Naive B cell (primary cell): ENCODE measurements at regions not wholly inside any gene's neighbourhood (a gene's known extent, or its start where the extent isn't known, plus 50 kb on each side); places are given as distances from the start of the nearest gene placed in this dataset.

Experiments
- ATAC-seq, 2 donors: fragments of 150-1000 bp; cut with Tn5 transposase; 2 replicates each; pipeline ENCODE4 v1.10.0; 2021; ENCODE audit warnings: low read depth in 2 of 2, mild to moderate bottlenecking in 2 of 2, moderate library complexity in 2 of 2
- DNase-seq: peaks from one replicate; pipeline ENCODE4 v3.0.0; 2022
- H3K27ac Mint-ChIP-seq, 6 donors: one replicate each; pipeline ENCODE4 v1.8.0; 2020 to 2022; ENCODE audit warnings: mild to moderate bottlenecking in 6 of 6, mixed read lengths in 6 of 6, moderate library complexity in 5 of 6, inconsistent platforms in 2 of 6
- H3K27me3 Mint-ChIP-seq, 3 donors: one replicate each; pipeline ENCODE4 v1.8.0; 2021 to 2022; ENCODE audit warnings: mixed read lengths in 3 of 3, mild to moderate bottlenecking in 1 of 3
- H3K36me3 Mint-ChIP-seq, 2 donors: one replicate each; pipeline ENCODE4 v1.8.0; 2020 to 2022; ENCODE audit warnings: mixed read lengths in 2 of 2, inconsistent platforms in 1 of 2, mild to moderate bottlenecking in 1 of 2
- H3K4me1 Mint-ChIP-seq, 3 donors: one replicate each; pipeline ENCODE4 v1.8.0; 2020 to 2022; ENCODE audit warnings: mixed read lengths in 3 of 3, inconsistent platforms in 1 of 3, mild to moderate bottlenecking in 1 of 3, moderate library complexity in 1 of 3
- H3K4me3 Mint-ChIP-seq, 8 donors: one replicate each; pipeline ENCODE4 v1.8.0; 2020 to 2022; ENCODE audit warnings: mild to moderate bottlenecking in 8 of 8, mixed read lengths in 8 of 8, moderate library complexity in 8 of 8, inconsistent platforms in 2 of 8
- H3K9me3 Mint-ChIP-seq, 7 donors: one replicate each; pipeline ENCODE4 v1.8.0; 2020 to 2022; ENCODE audit warnings: mixed read lengths in 7 of 7, mild to moderate bottlenecking in 5 of 7, inconsistent platforms in 2 of 7, moderate library complexity in 1 of 7

DNA sequence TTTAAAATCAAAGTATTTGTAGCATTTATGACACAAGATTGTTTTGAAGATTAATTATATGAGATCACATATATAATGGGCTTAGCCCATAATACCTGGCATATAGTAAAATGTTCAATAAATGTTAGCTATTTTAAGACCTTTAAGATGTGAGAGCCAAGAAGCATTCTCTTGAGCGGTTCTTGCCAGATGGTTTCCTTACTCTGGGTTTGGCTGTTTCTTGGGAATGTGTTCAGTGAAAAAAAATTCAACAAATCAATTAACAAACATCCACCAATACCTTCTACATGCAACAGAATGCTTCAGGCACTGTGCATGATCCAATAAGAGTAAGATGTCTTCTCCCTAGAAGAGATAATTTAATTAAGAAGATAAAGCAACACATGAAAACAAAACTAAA is 230.4 kb downstream of the CMPK2 start:
- peaks cover 0 to under 1% (median 0%) of the 10 kb centered on the region in 3 donors for H3K4me1 Mint-ChIP-seq
- H3K9me3 Mint-ChIP-seq, result peaks cover 0 to 1% (median 0%) of the 10 kb centered on the region in 7 donors
- no peak overlapping the region for H3K4me3 Mint-ChIP-seq
- peaks cover 0 to 18% (median 6%) of the 10 kb centered on the region in 3 donors for H3K27me3 Mint-ChIP-seq
- no peak for ATAC-seq
- no peak overlapping the region for H3K27ac Mint-ChIP-seq
- no peak for DNase-seq
- peaks cover 0 to 3% of the 10 kb centered on the region in 2 donors for H3K36me3 Mint-ChIP-seq

- ATAC-seq (no peak), DNase-seq (no peak)
- Mint-ChIP-seq H3K36me3 (peaks cover 0 to 7% of the 10 kb centered on the region in 2 donors), H3K9me3 (peaks cover 0 to 4% (median 0%) of the 10 kb centered on the region in 7 donors), H3K4me3 (no peak overlapping the region), H3K4me1 (peaks cover 0 to 3% (median 0%) of the 10 kb centered on the region in 3 donors), H3K27ac (no peak overlapping the region), H3K27me3 (peaks cover 0 to 22% (median 12%) of the 10 kb centered on the region in 3 donors)
Measured at GRCh38 chr2:6637330-6637729, 228.4 kb downstream of the CMPK2 start.

DNA sequence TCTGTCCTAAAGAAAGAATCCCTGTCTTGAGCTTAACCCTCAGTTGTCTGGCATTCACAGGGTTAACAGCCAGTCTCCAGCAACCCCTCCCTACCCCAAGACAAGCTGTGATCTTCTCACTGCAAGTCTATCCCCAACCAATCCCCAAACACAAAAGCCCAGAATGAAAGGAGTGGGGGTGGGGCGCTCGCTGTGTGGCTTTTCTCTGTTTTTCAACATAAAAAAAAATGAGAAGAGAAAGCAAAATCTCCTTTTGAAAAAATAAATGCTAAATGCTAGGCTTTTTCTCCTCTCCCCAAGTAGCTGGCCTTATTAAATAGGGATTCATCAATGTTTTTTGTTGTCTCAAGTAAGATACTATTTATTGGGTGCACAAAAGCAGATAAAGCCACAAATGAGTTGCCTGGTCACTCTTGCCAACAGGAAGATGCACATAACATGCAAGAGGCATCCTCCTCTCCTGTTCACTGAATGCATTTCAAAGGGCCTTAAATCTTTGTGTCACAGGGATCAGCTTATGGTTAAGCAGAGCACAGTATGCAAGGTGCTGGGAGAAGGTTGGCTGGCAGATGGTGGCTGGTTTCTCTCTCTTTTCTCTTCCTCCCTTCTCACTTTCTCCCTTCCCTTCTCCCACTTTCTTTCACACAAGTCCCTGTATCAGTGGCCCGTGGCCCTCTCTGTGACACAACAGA is 225.6 kb downstream of the CMPK2 start:
- DNase-seq, result no peak
- ATAC-seq, result no peak
- H3K27ac Mint-ChIP-seq, result no peak overlapping the region
- peaks cover 0 to 3% (median 0%) of the 10 kb centered on the region in 3 donors for H3K4me1 Mint-ChIP-seq
- no peak overlapping the region for H3K4me3 Mint-ChIP-seq
- H3K9me3 Mint-ChIP-seq, result peaks cover 0 to 6% (median 0%) of the 10 kb centered on the region in 7 donors
- H3K27me3 Mint-ChIP-seq, result peaks cover 0 to 22% (median 12%) of the 10 kb centered on the region in 3 donors
- H3K36me3 Mint-ChIP-seq, result peaks cover 0 to 7% of the 10 kb centered on the region in 2 donors

DNA sequence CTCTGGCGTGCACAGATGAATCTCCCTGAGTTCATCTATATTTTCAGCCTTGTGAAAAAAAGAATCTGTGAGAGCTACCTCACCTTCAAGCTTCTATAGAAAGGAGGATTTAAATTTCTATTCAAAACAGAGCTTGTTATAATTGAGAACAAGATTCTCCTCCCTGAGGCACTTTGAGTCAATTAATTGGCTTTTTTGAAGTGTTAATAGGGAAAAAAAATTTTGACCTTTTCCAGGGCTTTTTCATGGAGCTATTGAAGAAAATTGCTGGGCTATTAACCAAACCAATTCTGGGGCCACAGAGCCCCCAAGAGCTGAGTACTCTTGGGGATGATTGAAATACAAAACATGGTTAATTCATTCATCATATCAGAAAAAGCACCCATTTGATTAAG is 225.1 kb downstream of the CMPK2 start:
- peak overlapping the region in 1 of 6 donors; percentile 45 for H3K27ac Mint-ChIP-seq
- peaks cover 0 to 3% (median 0%) of the 10 kb centered on the region in 3 donors for H3K4me1 Mint-ChIP-seq
- ATAC-seq (no peak), DNase-seq (no peak)
- H3K27me3 Mint-ChIP-seq, result peaks cover 0 to 20% (median 12%) of the 10 kb centered on the region in 3 donors
- H3K9me3 Mint-ChIP-seq, result peaks cover 0 to 6% (median 0%) of the 10 kb centered on the region in 7 donors
- H3K36me3 Mint-ChIP-seq, result peaks cover 0 to 7% of the 10 kb centered on the region in 2 donors
- no peak overlapping the region for H3K4me3 Mint-ChIP-seq

GRCh38 chr2:6641956-6642355 is 223.8 kb downstream of the CMPK2 start:
- Mint-ChIP-seq H3K4me3 (no peak overlapping the region), H3K9me3 (peaks cover 0 to 6% (median 0%) of the 10 kb centered on the region in 7 donors), H3K4me1 (peaks cover 0 to 3% (median 0%) of the 10 kb centered on the region in 3 donors), H3K36me3 (peaks cover 0 to 7% of the 10 kb centered on the region in 2 donors), H3K27ac (no peak overlapping the region), H3K27me3 (peaks cover 0 to 12% (median 11%) of the 10 kb centered on the region in 3 donors)
- no peak for ATAC-seq
- no peak for DNase-seq

DNA sequence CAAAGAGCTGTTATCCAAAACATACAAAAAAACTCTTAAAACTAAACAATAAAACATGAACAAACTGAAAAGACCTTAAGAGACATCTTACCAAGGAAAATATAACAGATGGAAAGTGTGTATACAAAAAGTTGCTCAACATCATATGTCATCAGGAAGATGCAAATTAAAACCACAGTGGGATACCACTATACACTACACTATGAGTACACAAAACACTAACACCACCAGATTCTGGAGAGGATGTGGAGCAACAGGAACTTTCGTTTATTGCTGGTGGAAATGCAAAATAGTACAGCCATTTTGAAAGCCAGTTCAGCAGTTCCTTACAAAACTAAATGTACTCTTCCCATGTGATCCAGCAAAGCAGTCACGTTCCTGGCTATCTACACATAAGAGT is 221.4 kb downstream of the CMPK2 start:
- Mint-ChIP-seq H3K36me3 (peaks cover 0 to 7% of the 10 kb centered on the region in 2 donors), H3K4me3 (no peak overlapping the region), H3K27ac (no peak overlapping the region), H3K27me3 (peaks cover 5 to 11% (median 8%) of the 10 kb centered on the region in 3 donors), H3K4me1 (peaks cover 0 to 3% (median 0%) of the 10 kb centered on the region in 3 donors), H3K9me3 (peaks cover 0 to 6% (median 2%) of the 10 kb centered on the region in 7 donors)
- no peak for DNase-seq
- no peak for ATAC-seq

- Mint-ChIP-seq H3K36me3 (peaks cover 0 to 7% of the 10 kb centered on the region in 2 donors), H3K27me3 (peaks cover 5 to 8% (median 8%) of the 10 kb centered on the region in 3 donors), H3K4me1 (peaks cover 0 to 3% (median 0%) of the 10 kb centered on the region in 3 donors), H3K27ac (no peak overlapping the region), H3K9me3 (peaks cover 0 to 6% (median 2%) of the 10 kb centered on the region in 7 donors), H3K4me3 (no peak overlapping the region)
- DNase-seq (no peak), ATAC-seq (no peak)
Measured at GRCh38 chr2:6645004-6645403, 220.7 kb downstream of the CMPK2 start.

- peaks cover 0 to 6% (median 2%) of the 10 kb centered on the region in 7 donors for H3K9me3 Mint-ChIP-seq
- no peak overlapping the region for H3K27ac Mint-ChIP-seq
Measured at GRCh38 chr2:6645672-6646071, 220.0 kb downstream of the CMPK2 start.

DNA sequence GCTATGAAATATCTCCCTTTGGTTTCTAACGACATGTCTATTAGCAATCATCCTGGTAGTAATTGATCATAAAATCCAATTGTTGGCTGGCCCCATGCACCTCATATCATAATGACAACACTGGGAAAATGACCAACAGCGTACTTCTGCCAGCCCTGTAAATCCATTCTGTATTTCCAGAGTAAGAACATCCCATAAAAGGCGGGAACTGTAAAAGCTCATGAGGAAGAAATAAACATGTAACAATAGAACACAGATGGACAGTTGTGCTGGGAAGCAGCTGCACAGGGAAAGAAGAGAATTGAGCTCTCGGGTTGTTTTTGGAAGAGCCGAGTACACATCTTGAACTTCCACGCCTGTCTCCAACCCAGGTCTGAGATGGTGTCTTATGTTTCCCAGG is 218.7 kb downstream of the CMPK2 start:
- Mint-ChIP-seq H3K27me3 (peaks cover 0 to 5% (median 0%) of the 10 kb centered on the region in 3 donors), H3K4me1 (no peaks in the 10 kb centered on the region), H3K36me3 (no peaks in the 10 kb centered on the region), H3K27ac (no peak overlapping the region), H3K9me3 (peaks cover 0 to 6% (median 2%) of the 10 kb centered on the region in 7 donors), H3K4me3 (no peak overlapping the region)
- no peak for DNase-seq
- ATAC-seq, result no peak

More at GRCh38 chr2:6645672-6646071, 220.0 kb downstream of the CMPK2 start:
- H3K36me3 Mint-ChIP-seq, result peaks cover 0 to under 1% of the 10 kb centered on the region in 2 donors
- no peaks in the 10 kb centered on the region for H3K4me1 Mint-ChIP-seq
- H3K27me3 Mint-ChIP-seq, result peaks cover 1 to 5% (median 3%) of the 10 kb centered on the region in 3 donors
- ATAC-seq, result no peak
- no peak overlapping the region for H3K4me3 Mint-ChIP-seq
- DNase-seq, result no peak

- Mint-ChIP-seq H3K9me3 (peaks cover 0 to 3% (median 0%) of the 10 kb centered on the region in 7 donors), H3K36me3 (no peaks in the 10 kb centered on the region), H3K4me3 (no peak overlapping the region), H3K27me3 (peaks cover 0 to 5% (median 0%) of the 10 kb centered on the region in 3 donors), H3K27ac (no peak overlapping the region), H3K4me1 (no peaks in the 10 kb centered on the region)
- DNase-seq (no peak), ATAC-seq (no peak)
Measured at GRCh38 chr2:6648596-6649247, 217.0 kb downstream of the CMPK2 start.

GRCh38 chr2:6650311-6650710 is 215.4 kb downstream of the CMPK2 start:
- Mint-ChIP-seq H3K36me3 (no peaks in the 10 kb centered on the region), H3K9me3 (peaks cover 0 to 3% (median 0%) of the 10 kb centered on the region in 7 donors), H3K27me3 (peaks cover 0 to 5% (median 0%) of the 10 kb centered on the region in 3 donors), H3K4me3 (no peak overlapping the region), H3K4me1 (no peaks in the 10 kb centered on the region), H3K27ac (no peak overlapping the region)
- DNase-seq (no peak), ATAC-seq (no peak)

DNA sequence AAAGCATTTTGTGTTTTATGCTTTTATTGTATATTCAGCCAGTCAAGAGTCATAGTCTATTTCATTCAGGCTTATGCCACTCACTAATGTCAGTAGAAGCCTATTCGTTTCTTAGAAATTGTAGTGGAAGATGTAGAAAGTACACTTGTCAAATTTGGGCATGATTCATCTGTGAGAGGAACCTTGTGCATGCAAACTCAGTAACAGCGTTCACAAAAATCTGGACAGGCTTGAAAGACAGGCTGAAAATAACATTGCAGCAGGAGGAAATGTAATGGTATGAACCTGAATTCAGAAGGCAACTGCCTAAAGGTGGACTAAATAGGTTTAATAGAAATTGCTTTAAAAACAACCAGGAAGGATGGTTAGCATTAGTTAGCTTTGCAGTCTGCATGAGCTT is 213.5 kb downstream of the CMPK2 start:
- no peak overlapping the region for H3K27ac Mint-ChIP-seq
- H3K36me3 Mint-ChIP-seq, result no peaks in the 10 kb centered on the region
- peaks cover 0 to 5% (median 0%) of the 10 kb centered on the region in 3 donors for H3K27me3 Mint-ChIP-seq
- DNase-seq (no peak), ATAC-seq (no peak)
- no peaks in the 10 kb centered on the region for H3K4me1 Mint-ChIP-seq
- no peak overlapping the region for H3K4me3 Mint-ChIP-seq
- peaks cover 0 to 3% (median 0%) of the 10 kb centered on the region in 7 donors for H3K9me3 Mint-ChIP-seq

- Mint-ChIP-seq H3K36me3 (peaks cover 0 to 3% of the 10 kb centered on the region in 2 donors), H3K4me3 (no peak overlapping the region), H3K27ac (no peak overlapping the region), H3K4me1 (no peaks in the 10 kb centered on the region), H3K27me3 (peaks cover 2 to 5% (median 4%) of the 10 kb centered on the region in 3 donors), H3K9me3 (peaks cover 0 to 6% (median 0%) of the 10 kb centered on the region in 7 donors)
- DNase-seq (no peak), ATAC-seq (no peak)
Measured at GRCh38 chr2:6653281-6653750, 212.4 kb downstream of the CMPK2 start.
